A549 (cell line): ENCODE measurements at regions not wholly inside any gene's neighbourhood (a gene's known extent, or its start where the extent isn't known, plus 50 kb on each side); places are given as distances from the start of the nearest gene placed in this dataset.

Experiments used
- BHLHE40 ChIP-seq: IDR thresholded peaks from 2 replicates; pipeline ENCODE4 v1.6.1; 2012; ENCODE audit warnings: low read depth, low read length, inconsistent platforms
- CEBPB ChIP-seq, 2 experiments: fragments of >200 bp in 1 of 2; sonication (Bioruptor Twin) in 1 of 2; formaldehyde crosslinking in 1 of 2; IDR thresholded peaks; 2 replicates each; pipeline ENCODE4 v1.6.1; 2012 to 2016
- CHD4 ChIP-seq: fragments of 200-600 bp; sonication (generic); IDR thresholded peaks from 2 replicates; pipeline ENCODE4 v1.6.1; 2016; ENCODE audit warnings: antibody characterized with exemption, mild to moderate bottlenecking, borderline replicate concordance
- HDAC2 ChIP-seq: fragments of 200-600 bp; sonication (generic); IDR thresholded peaks from 2 replicates; pipeline ENCODE4 v1.6.1; 2016
- MAFK ChIP-seq: fragments of 450-650 bp; IDR thresholded peaks from 2 replicates; pipeline ENCODE4 v1.6.1; 2014; ENCODE audit not compliant: partially characterized antibody
- MYC ChIP-seq: IDR thresholded peaks from 2 replicates; pipeline ENCODE4 v1.6.1; 2012; ENCODE audit warnings: mild to moderate bottlenecking, inconsistent platforms, low read length, improper control_type of control experiment, borderline replicate concordance
- ZSCAN20 ChIP-seq: fragments of 250-450 bp; sonication (Bioruptor Pico); IDR thresholded peaks from 2 replicates; pipeline ENCODE4 v1.8.0; 2022; ENCODE audit warnings: mild to moderate bottlenecking, moderate library complexity
- TF ChIP-seq, protein P1 (sequence below): fragments of >200 bp; sonication (Bioruptor Twin); formaldehyde crosslinking; IDR thresholded peaks from 3 replicates; pipeline ENCODE4 v1.5.1; 2016
- TF ChIP-seq, protein P2 (sequence below): fragments of 150-350 bp; IDR thresholded peaks from 2 replicates; pipeline ENCODE4 v1.6.1; 2014; ENCODE audit warnings: low read depth, mild to moderate bottlenecking, low read length

DNA sequence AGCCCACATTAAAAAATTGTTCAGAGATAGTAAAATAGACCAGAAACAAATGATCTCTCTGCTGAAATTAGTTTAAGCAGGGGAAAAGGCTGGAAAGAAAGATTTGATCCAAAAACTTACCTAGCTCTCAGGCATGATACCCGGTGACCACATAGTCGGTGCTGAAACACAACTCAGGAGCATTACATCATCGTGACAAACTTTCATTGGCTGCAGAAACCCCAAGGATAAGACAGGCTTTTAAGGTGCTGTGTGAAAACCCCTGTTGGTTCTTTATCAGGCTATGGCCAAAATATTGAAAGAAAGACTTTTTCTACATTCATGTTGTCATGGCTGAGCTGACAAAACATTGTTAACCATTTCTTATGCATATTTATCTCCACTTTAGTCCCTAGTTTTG is 171.7 kb upstream of the KLF12 start:
- TF ChIP-seq CEBPB (IDR thresholded peaks at IDR 0.05) (no peak), CHD4 (no peak), BHLHE40 (no peak), ZSCAN20 (CRISPR knock-in tag) (no peak), MYC (no peak), MAFK (no peak), HDAC2 (no peak)
- TF ChIP-seq, protein P1, sequence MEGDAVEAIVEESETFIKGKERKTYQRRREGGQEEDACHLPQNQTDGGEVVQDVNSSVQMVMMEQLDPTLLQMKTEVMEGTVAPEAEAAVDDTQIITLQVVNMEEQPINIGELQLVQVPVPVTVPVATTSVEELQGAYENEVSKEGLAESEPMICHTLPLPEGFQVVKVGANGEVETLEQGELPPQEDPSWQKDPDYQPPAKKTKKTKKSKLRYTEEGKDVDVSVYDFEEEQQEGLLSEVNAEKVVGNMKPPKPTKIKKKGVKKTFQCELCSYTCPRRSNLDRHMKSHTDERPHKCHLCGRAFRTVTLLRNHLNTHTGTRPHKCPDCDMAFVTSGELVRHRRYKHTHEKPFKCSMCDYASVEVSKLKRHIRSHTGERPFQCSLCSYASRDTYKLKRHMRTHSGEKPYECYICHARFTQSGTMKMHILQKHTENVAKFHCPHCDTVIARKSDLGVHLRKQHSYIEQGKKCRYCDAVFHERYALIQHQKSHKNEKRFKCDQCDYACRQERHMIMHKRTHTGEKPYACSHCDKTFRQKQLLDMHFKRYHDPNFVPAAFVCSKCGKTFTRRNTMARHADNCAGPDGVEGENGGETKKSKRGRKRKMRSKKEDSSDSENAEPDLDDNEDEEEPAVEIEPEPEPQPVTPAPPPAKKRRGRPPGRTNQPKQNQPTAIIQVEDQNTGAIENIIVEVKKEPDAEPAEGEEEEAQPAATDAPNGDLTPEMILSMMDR: no peak
- TF ChIP-seq, protein P2, sequence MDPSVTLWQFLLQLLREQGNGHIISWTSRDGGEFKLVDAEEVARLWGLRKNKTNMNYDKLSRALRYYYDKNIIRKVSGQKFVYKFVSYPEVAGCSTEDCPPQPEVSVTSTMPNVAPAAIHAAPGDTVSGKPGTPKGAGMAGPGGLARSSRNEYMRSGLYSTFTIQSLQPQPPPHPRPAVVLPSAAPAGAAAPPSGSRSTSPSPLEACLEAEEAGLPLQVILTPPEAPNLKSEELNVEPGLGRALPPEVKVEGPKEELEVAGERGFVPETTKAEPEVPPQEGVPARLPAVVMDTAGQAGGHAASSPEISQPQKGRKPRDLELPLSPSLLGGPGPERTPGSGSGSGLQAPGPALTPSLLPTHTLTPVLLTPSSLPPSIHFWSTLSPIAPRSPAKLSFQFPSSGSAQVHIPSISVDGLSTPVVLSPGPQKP: no peak
